SH-SY5Y (cell line): ENCODE measurements at regions not wholly inside any gene's neighbourhood (a gene's known extent, or its start where the extent isn't known, plus 50 kb on each side); places are given as distances from the start of the nearest gene placed in this dataset.

Experiments used
- GATA2 ChIP-seq: IDR thresholded peaks from 2 replicates; pipeline ENCODE4 v1.6.1; 2011; ENCODE audit warnings: mild to moderate bottlenecking, low read depth, low read length
- GATA3 ChIP-seq: IDR thresholded peaks from 2 replicates; pipeline ENCODE4 v1.6.1; 2011; ENCODE audit warnings: low read depth, mild to moderate bottlenecking, low read length, moderate library complexity

DNA sequence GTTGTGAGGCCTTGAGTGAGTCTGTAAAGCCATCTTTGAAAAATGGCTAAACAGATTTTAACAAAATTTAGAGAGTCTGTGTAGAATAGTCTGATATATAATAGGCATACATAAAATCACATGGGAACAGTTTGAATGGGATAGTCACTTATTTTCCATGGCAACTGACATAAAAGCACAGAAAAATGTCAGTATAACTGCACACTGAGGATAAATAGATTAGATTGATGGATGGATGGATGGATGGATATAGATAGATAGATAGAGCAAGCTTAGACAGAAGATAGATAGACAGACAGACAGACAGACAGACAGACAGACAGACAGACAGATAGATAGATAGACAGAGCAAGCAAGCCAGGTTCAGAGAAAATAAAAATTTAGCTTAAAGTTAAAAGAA, 660.2 kb upstream of the API5 start:
- TF ChIP-seq GATA2 (no peak), GATA3 (no peak)
